ENCODE measurements at regions not wholly inside any gene's neighbourhood (a gene's known extent, or its start where the extent isn't known, plus 50 kb on each side); places are given as distances from the start of the nearest gene placed in this dataset.

DNA sequence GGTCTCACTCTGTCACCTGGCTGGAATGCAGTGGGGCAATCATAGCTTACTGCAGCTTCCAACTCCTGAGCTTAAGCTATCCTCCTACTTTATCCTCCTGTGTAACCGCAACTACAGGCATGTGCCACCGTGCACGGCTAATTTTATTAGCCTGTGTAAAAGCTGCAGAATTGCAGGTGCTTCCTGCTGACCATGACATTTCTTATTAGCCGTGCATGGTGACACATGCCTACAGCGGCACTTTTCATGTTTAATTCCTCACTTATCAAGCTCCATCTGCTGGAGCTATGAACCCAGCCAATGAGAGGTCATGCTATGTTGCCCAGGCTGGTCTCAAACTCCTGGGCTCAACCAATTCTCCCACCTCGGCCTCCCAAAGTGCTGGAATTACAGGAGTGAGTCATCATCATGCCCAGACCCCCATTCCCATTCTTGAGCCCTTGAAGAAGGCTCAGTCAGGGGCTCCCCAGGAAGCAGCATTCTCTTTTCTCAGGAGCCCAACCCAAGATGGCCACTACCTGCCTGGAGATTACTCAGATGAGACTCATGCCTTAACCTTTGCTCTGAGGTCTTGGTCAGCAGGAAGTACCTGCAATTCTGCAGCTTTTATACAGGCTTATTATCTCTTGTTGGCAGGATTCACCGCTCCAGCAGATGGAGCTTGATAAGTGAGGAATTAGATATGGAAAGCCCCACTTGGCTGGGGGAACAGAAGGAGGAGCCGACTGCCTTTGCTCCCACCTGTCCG is 503.2 kb downstream of the MED13L start:
- no peak for TF ChIP-seq YY1 (IDR thresholded peaks at IDR 0.05; ENCODE audit: insufficient read depth, insufficient read length)
- TF ChIP-seq ZNF274 (IDR thresholded peaks at IDR 0.05; ENCODE audit: low read depth, low read length), result no peak
- TF ChIP-seq SUZ12 (IDR thresholded peaks at IDR 0.05; ENCODE audit: extremely low read depth, insufficient read depth, insufficient read length), result no peak
- H3K9ac ChIP-seq (ENCODE audit: insufficient read length, low read depth), result no peak overlapping the region
- H3K4me3 ChIP-seq (ENCODE audit: insufficient read length, low read depth), result no peak overlapping the region
- no peaks in the 10 kb centered on the region for H3K4me1 ChIP-seq (ENCODE audit: insufficient read depth, insufficient read length)
- H3K9me3 ChIP-seq (ENCODE audit: insufficient read depth, low read length), result no peaks in the 10 kb centered on the region
- no peaks in the 10 kb centered on the region for H3K27me3 ChIP-seq (ENCODE audit: insufficient read depth, insufficient read length)
- DNase-seq (ENCODE audit: low read depth, low spot score), result no peak
- no peaks in the 10 kb centered on the region for H3K36me3 ChIP-seq (ENCODE audit: insufficient read depth, insufficient read length, low read length)

DNA sequence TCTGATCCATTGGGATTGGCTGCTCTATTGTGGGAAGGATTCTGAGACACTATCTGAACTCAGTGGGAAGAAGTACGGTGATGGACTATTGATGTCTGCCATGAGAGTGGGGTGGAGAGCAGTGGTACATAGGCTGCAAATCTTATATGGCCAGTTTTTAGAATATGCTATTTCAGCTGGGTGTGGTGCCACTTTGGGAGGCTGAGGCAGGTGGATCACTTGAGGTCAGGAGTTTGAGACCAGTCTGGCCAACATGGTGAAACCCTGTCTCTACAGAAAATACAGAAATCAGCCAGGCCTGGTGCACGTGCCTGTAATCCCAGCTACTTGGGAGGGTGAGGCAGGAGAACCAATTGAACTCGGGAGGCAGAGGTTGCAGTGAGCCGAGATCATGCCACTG is 505.9 kb downstream of the MED13L start:
- DNase-seq (ENCODE audit: low read depth, low spot score), result no peak
- TF ChIP-seq SUZ12 (IDR thresholded peaks at IDR 0.05; ENCODE audit: extremely low read depth, insufficient read depth, insufficient read length) (no peak), ZNF274 (IDR thresholded peaks at IDR 0.05; ENCODE audit: low read depth, low read length) (no peak), YY1 (IDR thresholded peaks at IDR 0.05; ENCODE audit: insufficient read depth, insufficient read length) (no peak)

DNA sequence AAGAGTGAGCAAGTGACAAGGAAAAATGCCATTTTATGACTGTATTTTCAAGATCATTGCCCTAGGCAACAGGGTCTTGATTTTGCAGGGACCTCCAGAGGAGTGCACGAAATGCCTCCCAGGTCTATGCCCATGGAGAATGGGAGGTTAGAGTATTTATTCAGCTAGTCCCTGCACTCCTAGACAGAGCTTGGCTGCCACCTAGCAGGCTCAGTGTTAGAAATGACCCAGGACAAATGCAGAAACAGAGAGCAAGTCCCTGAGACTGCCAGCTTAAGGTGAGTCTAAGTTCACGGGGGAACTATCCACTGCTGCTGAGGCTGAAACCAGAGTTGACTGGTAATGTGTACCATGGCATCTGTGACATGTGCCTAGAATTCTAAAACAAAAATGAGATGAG is 506.4 kb downstream of the MED13L start:
- no peak overlapping the region for H3K9ac ChIP-seq (ENCODE audit: insufficient read length, low read depth)
- peaks cover 5% of the 10 kb centered on the region; the same call in 1 of the 2 replicates for H3K9me3 ChIP-seq (ENCODE audit: insufficient read depth, low read length)
- no peaks in the 10 kb centered on the region for H3K36me3 ChIP-seq (ENCODE audit: insufficient read depth, insufficient read length, low read length)
- no peak for DNase-seq (ENCODE audit: low read depth, low spot score)
- H3K27me3 ChIP-seq (ENCODE audit: insufficient read depth, insufficient read length), result no peaks in the 10 kb centered on the region
- H3K4me1 ChIP-seq (ENCODE audit: insufficient read depth, insufficient read length), result no peaks in the 10 kb centered on the region
- no peak overlapping the region for H3K4me3 ChIP-seq (ENCODE audit: insufficient read length, low read depth)
- TF ChIP-seq YY1 (IDR thresholded peaks at IDR 0.05; ENCODE audit: insufficient read depth, insufficient read length) (no peak), SUZ12 (IDR thresholded peaks at IDR 0.05; ENCODE audit: extremely low read depth, insufficient read depth, insufficient read length) (no peak), ZNF274 (IDR thresholded peaks at IDR 0.05; ENCODE audit: low read depth, low read length) (no peak)

More for the DNA sequence above, 505.9 kb downstream of the MED13L start:
- H3K36me3 ChIP-seq (ENCODE audit: insufficient read depth, insufficient read length, low read length), result no peaks in the 10 kb centered on the region
- H3K4me3 ChIP-seq (ENCODE audit: insufficient read length, low read depth), result no peak overlapping the region
- no peaks in the 10 kb centered on the region for H3K27me3 ChIP-seq (ENCODE audit: insufficient read depth, insufficient read length)
- peaks cover 5% of the 10 kb centered on the region; the same call in 1 of the 2 replicates for H3K9me3 ChIP-seq (ENCODE audit: insufficient read depth, low read length)
- H3K9ac ChIP-seq (ENCODE audit: insufficient read length, low read depth), result no peak overlapping the region
- no peaks in the 10 kb centered on the region for H3K4me1 ChIP-seq (ENCODE audit: insufficient read depth, insufficient read length)

DNA sequence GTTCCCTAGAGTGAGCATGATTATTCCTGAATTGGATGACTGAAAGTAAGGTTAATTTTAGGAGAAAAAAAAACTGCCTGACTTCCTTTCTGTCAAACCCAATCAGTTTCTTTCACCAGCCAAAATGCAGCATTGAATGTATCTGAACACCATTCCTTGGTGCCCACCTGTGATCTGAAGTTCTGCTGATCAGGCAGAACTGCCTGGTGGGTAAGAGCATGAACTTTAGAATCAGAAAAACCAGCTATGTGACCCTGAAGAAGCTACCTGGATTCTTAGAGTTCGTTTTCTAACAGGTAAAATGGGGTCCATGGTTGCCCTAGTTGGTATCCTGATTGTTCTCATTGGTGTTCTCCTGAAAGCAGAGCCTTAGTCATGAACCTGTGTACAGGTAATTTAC is 506.9 kb downstream of the MED13L start:
- DNase-seq (ENCODE audit: low read depth, low spot score), result no peak
- no peaks in the 10 kb centered on the region for H3K27me3 ChIP-seq (ENCODE audit: insufficient read depth, insufficient read length)

DNA sequence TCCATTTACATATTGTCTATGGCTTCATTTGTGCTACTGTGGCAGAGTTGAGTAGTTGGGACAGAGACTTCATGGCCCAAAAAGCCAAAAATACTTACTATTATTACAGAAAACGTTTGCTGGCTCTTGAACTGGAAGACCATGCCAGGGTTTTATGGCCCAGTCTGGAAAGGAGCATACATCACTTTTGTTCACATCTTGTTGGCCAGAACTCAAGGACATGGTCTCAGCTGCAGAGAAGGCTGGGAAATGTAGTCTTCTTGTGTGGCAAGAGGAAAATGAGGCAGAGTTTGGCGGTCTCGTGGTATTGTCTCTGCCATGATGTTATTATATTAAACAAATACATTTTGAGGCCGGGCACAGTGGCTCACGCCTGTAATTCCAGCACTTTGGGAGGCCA is 509.6 kb downstream of the MED13L start:
- no peak for TF ChIP-seq YY1 (IDR thresholded peaks at IDR 0.05; ENCODE audit: insufficient read depth, insufficient read length)
- no peak for TF ChIP-seq ZNF274 (IDR thresholded peaks at IDR 0.05; ENCODE audit: low read depth, low read length)
- TF ChIP-seq SUZ12 (IDR thresholded peaks at IDR 0.05; ENCODE audit: extremely low read depth, insufficient read depth, insufficient read length), result no peak
- H3K4me3 ChIP-seq (ENCODE audit: insufficient read length, low read depth), result no peak overlapping the region
- peaks cover 5% of the 10 kb centered on the region; the same call in 1 of the 2 replicates for H3K9me3 ChIP-seq (ENCODE audit: insufficient read depth, low read length)
- DNase-seq (ENCODE audit: low read depth, low spot score), result no peak
- H3K36me3 ChIP-seq (ENCODE audit: insufficient read depth, insufficient read length, low read length), result no peaks in the 10 kb centered on the region
- no peaks in the 10 kb centered on the region for H3K27me3 ChIP-seq (ENCODE audit: insufficient read depth, insufficient read length)
- peaks cover 3% of the 10 kb centered on the region for H3K4me1 ChIP-seq (ENCODE audit: insufficient read depth, insufficient read length)
- no peak overlapping the region for H3K9ac ChIP-seq (ENCODE audit: insufficient read length, low read depth)

More for the DNA sequence above, 506.9 kb downstream of the MED13L start:
- no peak overlapping the region for H3K4me3 ChIP-seq (ENCODE audit: insufficient read length, low read depth)
- H3K36me3 ChIP-seq (ENCODE audit: insufficient read depth, insufficient read length, low read length), result no peaks in the 10 kb centered on the region
- H3K4me1 ChIP-seq (ENCODE audit: insufficient read depth, insufficient read length), result no peaks in the 10 kb centered on the region
- no peak overlapping the region for H3K9ac ChIP-seq (ENCODE audit: insufficient read length, low read depth)
- no peak for TF ChIP-seq SUZ12 (IDR thresholded peaks at IDR 0.05; ENCODE audit: extremely low read depth, insufficient read depth, insufficient read length)
- no peak for TF ChIP-seq YY1 (IDR thresholded peaks at IDR 0.05; ENCODE audit: insufficient read depth, insufficient read length)
- no peak for TF ChIP-seq ZNF274 (IDR thresholded peaks at IDR 0.05; ENCODE audit: low read depth, low read length)
- H3K9me3 ChIP-seq (ENCODE audit: insufficient read depth, low read length), result peaks cover 5% of the 10 kb centered on the region; the same call in 1 of the 2 replicates

DNA sequence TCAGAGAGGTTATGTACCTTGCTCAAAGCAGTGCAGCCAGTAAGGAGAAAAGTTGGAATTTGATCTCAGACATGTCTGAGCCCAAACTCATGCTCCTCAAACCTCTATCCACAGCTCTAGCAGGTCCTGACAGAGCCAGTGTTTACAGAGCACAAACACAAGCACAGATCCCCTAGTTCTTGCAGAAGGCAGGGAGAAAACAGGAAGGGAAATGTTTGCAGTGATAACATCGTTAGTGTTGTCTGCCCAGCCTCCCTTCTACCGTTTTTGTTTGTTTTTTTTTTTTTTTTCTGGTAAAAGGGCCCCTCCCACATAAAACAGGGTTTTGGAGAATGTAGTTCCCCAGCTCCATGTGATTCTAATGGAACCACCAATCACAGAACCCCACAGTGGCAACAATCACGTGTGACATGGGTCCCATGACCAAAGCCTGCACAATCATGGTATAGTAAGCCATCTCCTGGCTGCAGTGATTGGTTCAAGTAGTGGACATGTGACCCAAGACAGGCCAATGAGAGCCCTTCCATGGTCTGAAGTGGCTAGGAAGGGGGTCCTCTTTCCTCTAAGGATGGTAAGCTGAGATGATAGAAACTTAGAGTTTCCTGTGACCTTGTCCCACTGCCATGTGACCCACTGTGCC is 513.4 kb downstream of the MED13L start:
- peaks cover 3% of the 10 kb centered on the region for H3K4me1 ChIP-seq (ENCODE audit: insufficient read depth, insufficient read length)
- TF ChIP-seq ZNF274 (IDR thresholded peaks at IDR 0.05; ENCODE audit: low read depth, low read length), result no peak
- TF ChIP-seq YY1 (IDR thresholded peaks at IDR 0.05; ENCODE audit: insufficient read depth, insufficient read length), result no peak
- no peak for TF ChIP-seq SUZ12 (IDR thresholded peaks at IDR 0.05; ENCODE audit: extremely low read depth, insufficient read depth, insufficient read length)
- H3K4me3 ChIP-seq (ENCODE audit: insufficient read length, low read depth), result no peak overlapping the region
- H3K36me3 ChIP-seq (ENCODE audit: insufficient read depth, insufficient read length, low read length), result no peaks in the 10 kb centered on the region
- no peaks in the 10 kb centered on the region for H3K27me3 ChIP-seq (ENCODE audit: insufficient read depth, insufficient read length)
- H3K9ac ChIP-seq (ENCODE audit: insufficient read length, low read depth), result no peak overlapping the region
- peaks cover 5% of the 10 kb centered on the region; the same call in 1 of the 2 replicates for H3K9me3 ChIP-seq (ENCODE audit: insufficient read depth, low read length)
- no peak for DNase-seq (ENCODE audit: low read depth, low spot score)

DNA sequence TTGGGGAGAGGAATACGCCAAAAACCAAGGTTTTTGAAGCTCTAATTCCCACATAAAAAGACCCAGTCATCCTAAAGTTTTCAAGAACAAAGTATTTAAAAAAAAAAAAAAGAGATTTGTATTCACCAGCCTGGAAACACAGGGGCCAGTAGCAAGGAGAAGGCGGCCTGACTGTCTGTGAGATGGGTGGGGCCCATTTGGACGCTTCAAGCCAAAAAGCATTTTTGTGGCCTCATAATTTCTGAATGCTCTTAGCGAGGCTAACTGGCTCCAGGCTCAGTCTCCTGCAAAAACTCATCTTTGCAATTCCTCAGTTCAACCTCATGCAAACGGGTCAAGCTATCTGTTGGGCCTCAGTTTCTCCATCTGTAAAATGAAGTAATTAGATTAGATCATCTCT is 514.1 kb downstream of the MED13L start:
- TF ChIP-seq YY1 (IDR thresholded peaks at IDR 0.05; ENCODE audit: insufficient read depth, insufficient read length) (no peak), SUZ12 (IDR thresholded peaks at IDR 0.05; ENCODE audit: extremely low read depth, insufficient read depth, insufficient read length) (no peak), ZNF274 (IDR thresholded peaks at IDR 0.05; ENCODE audit: low read depth, low read length) (no peak)
- H3K9me3 ChIP-seq (ENCODE audit: insufficient read depth, low read length), result peaks cover 5% of the 10 kb centered on the region; the same call in 1 of the 2 replicates
- no peak overlapping the region for H3K4me3 ChIP-seq (ENCODE audit: insufficient read length, low read depth)
- H3K4me1 ChIP-seq (ENCODE audit: insufficient read depth, insufficient read length), result peaks cover 6% of the 10 kb centered on the region
- DNase-seq (ENCODE audit: low read depth, low spot score), result no peak
- H3K36me3 ChIP-seq (ENCODE audit: insufficient read depth, insufficient read length, low read length), result no peaks in the 10 kb centered on the region
- H3K9ac ChIP-seq (ENCODE audit: insufficient read length, low read depth), result no peak overlapping the region
- no peaks in the 10 kb centered on the region for H3K27me3 ChIP-seq (ENCODE audit: insufficient read depth, insufficient read length)

Data from NT2/D1 (cell line).